ENCODE measurements at regions not wholly inside any gene's neighbourhood (a gene's known extent, or its start where the extent isn't known, plus 50 kb on each side); places are given as distances from the start of the nearest gene placed in this dataset.

- DNase-seq (ENCODE audit: low read depth in 2 of 2), result no peak
Measured at GRCh38 chr5:40414922-40415321, 264.8 kb upstream of the PTGER4 start.

DNA sequence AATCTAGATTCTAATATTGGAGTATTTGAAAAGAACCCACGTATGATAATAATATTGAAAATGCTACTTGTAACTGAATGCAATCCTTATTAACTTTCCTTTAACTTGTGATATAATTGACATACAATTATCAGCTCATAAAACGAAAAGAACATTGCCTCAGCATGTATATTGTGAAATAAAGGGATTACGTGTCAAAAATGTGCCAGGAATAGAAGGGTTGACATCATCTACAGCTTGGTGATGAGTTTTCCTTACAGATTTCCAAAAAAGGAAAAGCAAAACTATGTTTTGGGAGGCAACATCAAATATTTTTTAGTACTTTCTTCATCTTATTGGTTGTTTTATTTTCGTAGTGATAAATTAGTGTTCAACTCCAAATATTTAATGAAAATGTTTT lies 266.0 kb upstream of the PTGER4 start:
- no peak for DNase-seq (ENCODE audit: low read depth in 2 of 2)

GRCh38 chr5:40412771-40413170 lies 266.9 kb upstream of the PTGER4 start:
- DNase-seq (ENCODE audit: low read depth in 2 of 2), result no peak

GRCh38 chr5:40410964-40411635 lies 268.6 kb upstream of the PTGER4 start:
- DNase-seq (ENCODE audit: low read depth in 2 of 2), result no peak

DNA sequence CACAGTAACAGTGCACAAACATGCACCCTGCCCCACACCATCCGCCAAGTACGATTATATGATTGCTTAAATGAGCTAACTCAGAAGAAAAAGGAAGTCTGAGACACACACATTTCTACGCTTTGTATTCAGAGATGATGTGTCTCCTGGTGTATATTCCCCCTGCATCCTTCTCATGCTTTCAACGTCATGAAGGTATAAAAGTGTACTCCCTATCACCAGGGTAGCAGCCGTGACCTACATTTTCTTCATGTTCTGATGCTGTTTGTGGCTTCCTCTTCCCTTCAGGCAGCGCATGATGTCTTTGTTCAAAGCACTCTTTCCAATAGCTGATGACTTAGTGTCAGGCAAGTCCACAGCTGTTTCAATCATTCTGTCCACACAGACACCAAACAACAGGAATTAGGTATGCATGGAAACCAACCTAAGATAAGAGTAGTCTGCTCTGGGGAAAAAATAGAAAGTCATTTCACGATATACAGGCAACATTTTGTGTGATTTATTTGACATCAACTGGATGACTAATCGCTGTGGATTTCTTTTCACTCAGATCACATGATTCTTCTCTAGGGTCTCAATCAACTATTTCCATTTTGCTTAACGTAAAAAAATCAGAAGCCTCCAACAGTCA lies 269.4 kb upstream of the PTGER4 start:
- peak in 1 of 2 donors; percentile 61 for DNase-seq (ENCODE audit: low read depth in 2 of 2)

GRCh38 chr5:40409601-40410000 lies 270.1 kb upstream of the PTGER4 start:
- DNase-seq (ENCODE audit: low read depth in 2 of 2), result no peak

DNA sequence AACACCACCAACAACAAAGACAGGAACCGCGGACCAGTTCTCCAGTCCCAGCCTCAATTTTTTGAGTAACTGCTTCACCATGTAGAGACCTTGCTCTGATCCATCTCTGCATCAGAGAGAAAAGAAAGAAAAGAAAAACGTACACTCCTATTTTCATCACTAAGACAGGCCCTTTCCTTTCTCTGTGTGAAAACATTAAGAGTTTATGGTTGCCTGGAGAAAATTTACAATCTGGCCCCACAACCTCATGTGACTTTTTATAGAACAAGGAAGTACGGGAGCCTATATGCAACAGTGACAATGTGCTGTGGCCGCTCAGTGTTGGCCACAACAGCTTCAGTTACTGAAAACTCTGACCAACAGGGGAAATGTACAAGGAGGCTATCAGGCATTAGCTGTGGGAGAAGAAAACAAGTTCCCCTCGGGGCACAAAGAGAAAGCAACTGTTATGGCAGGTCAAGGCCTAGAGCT lies 272.9 kb upstream of the PTGER4 start:
- no peak for DNase-seq (ENCODE audit: low read depth in 2 of 2)

- DNase-seq (ENCODE audit: low read depth in 2 of 2), result no peak
Measured at GRCh38 chr5:40405996-40406740, 273.5 kb upstream of the PTGER4 start.

GRCh38 chr5:40405230-40405629 lies 274.5 kb upstream of the PTGER4 start:
- no peak for DNase-seq (ENCODE audit: low read depth in 2 of 2)

GRCh38 chr5:40404613-40405012 lies 275.1 kb upstream of the PTGER4 start:
- no peak for DNase-seq (ENCODE audit: low read depth in 2 of 2)

GRCh38 chr5:40402007-40402364 lies 277.7 kb upstream of the PTGER4 start:
- DNase-seq (ENCODE audit: low read depth in 2 of 2), result no peak

DNA sequence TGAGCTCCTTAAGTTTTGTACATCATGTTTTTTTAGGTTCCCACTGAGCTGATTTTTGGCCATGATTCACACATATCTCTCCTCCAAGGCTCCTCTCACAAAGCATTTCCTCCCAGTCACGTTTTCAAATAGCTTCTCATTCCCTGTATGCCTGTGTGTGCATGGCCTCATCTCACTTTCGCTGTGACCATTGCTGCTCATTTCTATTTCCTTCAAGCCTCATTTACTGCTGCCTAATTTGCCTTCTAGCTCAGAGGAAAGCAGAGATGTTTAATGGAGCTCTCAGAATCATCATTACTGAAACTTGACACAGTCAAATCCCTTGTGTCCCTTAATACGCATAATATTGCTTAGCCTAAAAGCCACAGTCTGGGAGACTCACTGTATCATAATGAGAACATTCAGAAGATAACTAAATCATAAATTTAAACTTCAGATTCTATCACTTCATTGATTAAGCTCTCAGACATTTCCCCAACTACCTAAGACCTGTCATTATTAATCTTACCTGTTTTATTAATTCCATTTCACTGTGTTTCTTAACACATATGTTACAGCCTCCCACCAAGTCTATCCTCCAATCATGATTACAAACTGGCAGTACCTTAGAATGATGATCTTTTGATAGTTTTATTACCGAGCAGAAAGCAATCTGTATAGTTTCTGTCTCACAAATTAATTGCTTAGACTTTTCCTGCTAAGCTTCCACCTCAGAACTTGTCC lies 278.3 kb upstream of the PTGER4 start:
- no peak for DNase-seq (ENCODE audit: low read depth in 2 of 2)

DNA sequence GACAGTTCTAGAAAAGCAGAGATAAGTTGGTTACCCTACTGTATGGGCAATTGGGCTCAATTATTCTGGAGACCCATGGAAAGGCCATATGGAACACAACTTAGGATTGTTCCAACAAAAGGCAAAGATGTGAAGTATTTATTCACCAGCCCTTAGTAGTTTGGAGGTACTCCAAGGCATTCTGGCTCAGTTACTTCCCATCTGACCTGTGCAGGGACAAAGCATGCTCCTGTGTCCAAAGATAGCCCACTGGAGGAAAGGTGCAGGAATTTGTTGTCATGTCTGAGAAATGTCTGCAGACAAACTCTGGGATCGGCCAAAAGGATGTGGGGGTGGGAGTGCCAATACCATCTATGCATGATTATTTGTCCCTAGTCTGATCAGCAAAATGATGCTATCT lies 279.5 kb upstream of the PTGER4 start:
- DNase-seq (ENCODE audit: low read depth in 2 of 2), result no peak

- DNase-seq (ENCODE audit: low read depth in 2 of 2), result no peak
Measured at GRCh38 chr5:40399349-40399748, 280.4 kb upstream of the PTGER4 start.

GRCh38 chr5:40397976-40398375 lies 281.7 kb upstream of the PTGER4 start:
- DNase-seq (ENCODE audit: low read depth in 2 of 2), result no peak

GRCh38 chr5:40397091-40397490 lies 282.6 kb upstream of the PTGER4 start:
- DNase-seq (ENCODE audit: low read depth in 2 of 2), result no peak

DNA sequence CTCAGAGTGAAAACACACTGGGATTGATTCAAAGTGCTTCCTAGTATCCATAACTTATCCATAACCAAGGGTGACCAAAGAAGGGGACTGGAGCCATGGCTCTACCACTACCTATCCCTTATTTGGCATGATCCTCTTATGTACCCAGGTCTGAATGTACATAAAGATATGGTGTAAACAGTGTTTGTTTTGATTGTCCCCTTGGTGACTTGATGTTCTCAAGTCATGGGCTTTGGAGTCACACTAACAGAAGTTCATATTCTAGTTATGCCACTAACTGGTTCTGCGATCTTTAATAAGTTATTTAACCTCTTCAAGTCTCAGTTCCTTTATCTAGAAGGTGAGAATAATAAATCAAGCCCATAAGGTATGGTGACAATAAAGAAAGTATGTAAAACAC lies 283.4 kb upstream of the PTGER4 start:
- no peak for DNase-seq (ENCODE audit: low read depth in 2 of 2)

- no peak for DNase-seq (ENCODE audit: low read depth in 2 of 2)
Measured at GRCh38 chr5:40395251-40395650, 284.5 kb upstream of the PTGER4 start.

DNA sequence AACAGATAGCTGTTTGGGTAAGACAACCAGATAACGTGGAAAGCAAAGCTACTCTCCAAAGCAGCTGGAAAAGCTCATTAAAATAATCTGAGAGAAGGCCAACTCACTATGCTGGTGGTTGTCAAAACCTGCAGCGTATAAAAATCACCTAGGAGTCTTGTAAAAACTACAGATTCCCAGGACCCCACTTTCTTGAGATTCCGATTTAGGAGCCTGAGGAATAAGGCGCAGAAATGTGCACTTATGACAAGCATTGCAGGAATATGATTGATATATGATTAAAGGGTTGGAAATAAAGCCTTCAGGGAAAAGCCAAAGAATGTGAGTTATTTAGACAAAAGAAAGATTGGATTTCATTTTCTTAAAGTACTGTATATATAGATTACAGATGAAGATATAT lies 285.0 kb upstream of the PTGER4 start:
- DNase-seq (ENCODE audit: low read depth in 2 of 2), result no peak

DNA sequence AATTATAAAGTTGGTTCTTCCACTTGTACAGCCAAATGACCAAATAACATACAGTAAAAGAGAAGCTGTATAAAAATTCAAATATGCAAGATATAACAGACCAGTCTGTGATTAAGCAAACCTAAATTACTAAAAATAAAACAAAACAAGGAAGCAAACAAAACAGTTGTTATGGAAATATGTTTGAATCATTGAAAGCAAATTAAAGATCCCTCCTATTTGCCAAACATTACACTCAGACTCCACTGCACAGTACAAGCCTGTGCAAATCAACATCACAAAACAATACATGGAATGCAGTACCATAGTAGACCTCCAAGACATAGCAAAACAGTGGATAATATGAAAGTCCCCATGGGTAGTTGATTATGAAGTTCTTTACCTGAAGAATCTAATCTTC lies 288.1 kb upstream of the PTGER4 start:
- DNase-seq (ENCODE audit: low read depth in 2 of 2), result no peak

GRCh38 chr5:40390281-40391149 lies 289.2 kb upstream of the PTGER4 start:
- DNase-seq (ENCODE audit: low read depth in 2 of 2), result no peak
